ENCODE measurements at regions not wholly inside any gene's neighbourhood (a gene's known extent, or its start where the extent isn't known, plus 50 kb on each side); places are given as distances from the start of the nearest gene placed in this dataset.

- H3K9me2 ChIP-seq (ENCODE audit: insufficient read depth, low read length): no peaks in the 10 kb centered on the region
- no peaks in the 10 kb centered on the region for H3K27me3 ChIP-seq (ENCODE audit: insufficient read depth, low read depth, low read length)
- H3F3A ChIP-seq (ENCODE audit: insufficient read depth, low read length, poor library complexity, severe bottlenecking): no peaks in the 10 kb centered on the region
- H2AFZ ChIP-seq (ENCODE audit: low read depth, low read length): no peak overlapping the region
- no peak overlapping the region for H3K4me2 ChIP-seq (ENCODE audit: low read length)
- H3K79me2 ChIP-seq (replicated peaks; ENCODE audit: insufficient read depth, low read length): no peaks in the 10 kb centered on the region
- H4K20me1 ChIP-seq (ENCODE audit: insufficient read depth): no peaks in the 10 kb centered on the region
- no peaks in the 10 kb centered on the region for H3K36me3 ChIP-seq (ENCODE audit: insufficient read depth, low read length)
- H3K27ac ChIP-seq (ENCODE audit: low read length): no peak overlapping the region
- H3K9me3 ChIP-seq (ENCODE audit: low read length): no peaks in the 10 kb centered on the region
- H3K4me3 ChIP-seq (ENCODE audit: low read length): no peak overlapping the region
- TF ChIP-seq POLR2AphosphoS5 (IDR thresholded peaks at IDR 0.05) (no peak), REST (IDR thresholded peaks at IDR 0.05; ENCODE audit: borderline replicate concordance) (no peak), SMC3 (conservative IDR thresholded peaks at IDR 0.05; ENCODE audit: poor library complexity) (no peak), TAF1 (IDR thresholded peaks at IDR 0.05; ENCODE audit: low read depth) (no peak), RAD21 (conservative IDR thresholded peaks at IDR 0.05) (no peak), CTCF (IDR thresholded peaks at IDR 0.05; ENCODE audit: poor library complexity, severe bottlenecking) (no peak), MXI1 (conservative IDR thresholded peaks at IDR 0.05; ENCODE audit: poor library complexity, severe bottlenecking) (no peak), EZH2 (IDR thresholded peaks at IDR 0.05; ENCODE audit: borderline replicate concordance, insufficient read depth, low read length, poor library complexity, severe bottlenecking) (no peak), EP300 (conservative IDR thresholded peaks at IDR 0.05; ENCODE audit: poor library complexity, severe bottlenecking) (no peak)
- no peak overlapping the region for H3K9ac ChIP-seq (ENCODE audit: low read length)
These were observed 57.2 kb upstream of the TMEM161B start for GRCh38 chr5:88325868-88326267.

GRCh38 chr5:88322785-88323184 is 54.1 kb upstream of the TMEM161B start:
- Histone ChIP-seq H3K9ac (ENCODE audit: low read length) (no peak overlapping the region), H3K27me3 (ENCODE audit: insufficient read depth, low read depth, low read length) (no peaks in the 10 kb centered on the region), H3K27ac (ENCODE audit: low read length) (no peak overlapping the region), H3K36me3 (ENCODE audit: insufficient read depth, low read length) (no peaks in the 10 kb centered on the region), H3K4me2 (ENCODE audit: low read length) (no peak overlapping the region), H3F3A (ENCODE audit: insufficient read depth, low read length, poor library complexity, severe bottlenecking) (no peaks in the 10 kb centered on the region), H3K9me3 (ENCODE audit: low read length) (no peaks in the 10 kb centered on the region), H3K4me3 (ENCODE audit: low read length) (no peak overlapping the region), H4K20me1 (ENCODE audit: insufficient read depth) (no peaks in the 10 kb centered on the region), H3K79me2 (replicated peaks; ENCODE audit: insufficient read depth, low read length) (no peaks in the 10 kb centered on the region), H3K9me2 (ENCODE audit: insufficient read depth, low read length) (no peaks in the 10 kb centered on the region), H2AFZ (ENCODE audit: low read depth, low read length) (no peak overlapping the region)
- TF ChIP-seq EP300 (conservative IDR thresholded peaks at IDR 0.05; ENCODE audit: poor library complexity, severe bottlenecking): no peak

Small RNA genes lying in the stretch of these regions (small RNA-seq; reads per million reads assigned to genes)
- 0 to 0.03 (median 0) reads per million in 3 experiments for gene RF00156

Measured in neural cell (in vitro differentiated cells).